ENCODE measurements at regions not wholly inside any gene's neighbourhood (a gene's known extent, or its start where the extent isn't known, plus 50 kb on each side); places are given as distances from the start of the nearest gene placed in this dataset.

DNA sequence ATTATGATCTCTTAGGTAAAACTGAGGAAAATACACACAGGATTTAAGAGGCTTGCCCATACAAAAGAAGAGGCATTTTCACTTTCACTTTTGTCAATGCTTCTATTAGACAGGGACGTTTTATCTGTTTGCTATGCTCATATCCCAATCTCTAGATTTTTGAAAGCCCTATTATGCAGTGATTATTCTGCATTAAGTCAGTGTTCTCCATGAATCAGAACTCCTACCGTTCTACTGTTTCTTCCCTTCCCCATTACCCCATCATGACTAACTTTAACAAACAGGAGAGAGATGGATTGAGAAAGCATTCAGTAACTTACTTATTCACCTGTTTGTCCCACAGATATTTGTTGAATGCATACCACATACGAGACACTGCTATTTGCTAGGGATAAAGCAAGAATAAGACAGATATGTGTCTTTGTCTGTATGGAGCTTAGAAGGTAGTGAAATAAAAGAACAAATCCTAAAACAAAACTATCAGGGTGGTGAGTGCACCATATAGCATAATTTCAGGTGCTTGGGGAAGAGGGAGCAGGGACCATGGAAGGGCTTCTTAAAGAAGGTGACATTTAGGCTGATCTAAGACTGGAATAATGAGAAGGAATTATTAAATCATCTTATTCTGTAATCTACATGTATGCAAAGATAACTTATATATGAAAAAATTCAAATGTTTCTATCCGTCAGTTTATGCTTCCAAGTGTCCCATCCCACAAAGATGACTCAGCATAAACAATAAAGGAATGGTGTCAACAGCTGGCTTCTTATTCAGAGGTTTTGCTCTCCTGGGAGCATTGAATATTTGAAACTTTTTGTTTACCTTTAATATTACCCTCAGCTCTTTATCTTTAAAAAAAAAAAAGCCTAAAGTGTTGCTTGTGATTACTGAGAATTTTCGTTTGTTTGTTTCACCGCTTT lies 328.1 kb downstream of the HINT1 start (continued):
- TF ChIP-seq MAFG (tag; conservative IDR thresholded peaks at IDR 0.05), result peak; percentile 93
- TF ChIP-seq ZNF23 (CRISPR knock-in tag; IDR thresholded peaks at IDR 0.05), result no peak
- peak; percentile 93 for TF ChIP-seq MAFK (IDR thresholded peaks at IDR 0.05; ENCODE audit: low read length)
- TF ChIP-seq CSDE1 (IDR thresholded peaks at IDR 0.05), result no peak
- TF ChIP-seq C11orf30 (IDR thresholded peaks at IDR 0.05; ENCODE audit: low read depth), result peak; percentile 91
- TF ChIP-seq CBX2 (IDR thresholded peaks at IDR 0.05; ENCODE audit: insufficient read depth, low read length, poor library complexity, severe bottlenecking), result no peak
- TF ChIP-seq HNRNPL (IDR thresholded peaks at IDR 0.05; ENCODE audit: low read depth, low read length), result no peak
- TF ChIP-seq ZZZ3 (IDR thresholded peaks at IDR 0.05), result no peak
- TF ChIP-seq, protein P1, sequence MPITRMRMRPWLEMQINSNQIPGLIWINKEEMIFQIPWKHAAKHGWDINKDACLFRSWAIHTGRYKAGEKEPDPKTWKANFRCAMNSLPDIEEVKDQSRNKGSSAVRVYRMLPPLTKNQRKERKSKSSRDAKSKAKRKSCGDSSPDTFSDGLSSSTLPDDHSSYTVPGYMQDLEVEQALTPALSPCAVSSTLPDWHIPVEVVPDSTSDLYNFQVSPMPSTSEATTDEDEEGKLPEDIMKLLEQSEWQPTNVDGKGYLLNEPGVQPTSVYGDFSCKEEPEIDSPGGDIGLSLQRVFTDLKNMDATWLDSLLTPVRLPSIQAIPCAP (CRISPR knock-in tag; IDR thresholded peaks at IDR 0.05; ENCODE audit: borderline replicate concordance), result no peak
